ENCODE measurements at regions not wholly inside any gene's neighbourhood (a gene's known extent, or its start where the extent isn't known, plus 50 kb on each side); places are given as distances from the start of the nearest gene placed in this dataset.

DNA sequence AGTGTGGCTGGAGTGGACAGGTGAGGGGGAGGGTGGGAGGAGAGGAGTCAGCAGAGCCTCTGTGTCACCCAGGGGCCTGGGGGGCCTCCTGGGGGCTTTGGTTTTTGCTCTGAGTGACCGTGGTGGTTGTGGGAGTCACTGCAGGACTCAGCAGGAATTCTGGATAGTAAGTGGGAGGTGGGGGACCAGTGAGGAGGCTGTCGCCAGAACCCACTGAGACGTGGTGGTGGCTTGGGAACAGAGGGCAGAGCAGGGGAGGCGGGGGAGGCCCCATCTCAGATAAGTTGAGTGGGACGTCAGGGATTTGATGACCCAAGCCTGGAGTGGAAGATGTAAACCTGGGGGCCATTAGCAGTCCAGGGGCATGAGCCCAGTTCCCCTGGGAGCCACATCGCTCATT lies 123.2 kb upstream of the WNT4 start:
- CTCF ChIA-PET, result interaction anchor here (1.0 to 1.4 kb wide), 2 partner anchors 9 to 133 kb away, joined by 3 to 9 read pairs; no protein-coding TSS in a partner anchor
- no peak for DNase-seq (ENCODE audit: extremely low spot score)
- TF ChIP-seq, protein P1, sequence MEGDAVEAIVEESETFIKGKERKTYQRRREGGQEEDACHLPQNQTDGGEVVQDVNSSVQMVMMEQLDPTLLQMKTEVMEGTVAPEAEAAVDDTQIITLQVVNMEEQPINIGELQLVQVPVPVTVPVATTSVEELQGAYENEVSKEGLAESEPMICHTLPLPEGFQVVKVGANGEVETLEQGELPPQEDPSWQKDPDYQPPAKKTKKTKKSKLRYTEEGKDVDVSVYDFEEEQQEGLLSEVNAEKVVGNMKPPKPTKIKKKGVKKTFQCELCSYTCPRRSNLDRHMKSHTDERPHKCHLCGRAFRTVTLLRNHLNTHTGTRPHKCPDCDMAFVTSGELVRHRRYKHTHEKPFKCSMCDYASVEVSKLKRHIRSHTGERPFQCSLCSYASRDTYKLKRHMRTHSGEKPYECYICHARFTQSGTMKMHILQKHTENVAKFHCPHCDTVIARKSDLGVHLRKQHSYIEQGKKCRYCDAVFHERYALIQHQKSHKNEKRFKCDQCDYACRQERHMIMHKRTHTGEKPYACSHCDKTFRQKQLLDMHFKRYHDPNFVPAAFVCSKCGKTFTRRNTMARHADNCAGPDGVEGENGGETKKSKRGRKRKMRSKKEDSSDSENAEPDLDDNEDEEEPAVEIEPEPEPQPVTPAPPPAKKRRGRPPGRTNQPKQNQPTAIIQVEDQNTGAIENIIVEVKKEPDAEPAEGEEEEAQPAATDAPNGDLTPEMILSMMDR (IDR thresholded peaks at IDR 0.05; ENCODE audit: control extremely low read depth, extremely low read depth, low read depth, missing control alignments), result no peak
- POLR2A ChIA-PET, result no interaction called here

DNA sequence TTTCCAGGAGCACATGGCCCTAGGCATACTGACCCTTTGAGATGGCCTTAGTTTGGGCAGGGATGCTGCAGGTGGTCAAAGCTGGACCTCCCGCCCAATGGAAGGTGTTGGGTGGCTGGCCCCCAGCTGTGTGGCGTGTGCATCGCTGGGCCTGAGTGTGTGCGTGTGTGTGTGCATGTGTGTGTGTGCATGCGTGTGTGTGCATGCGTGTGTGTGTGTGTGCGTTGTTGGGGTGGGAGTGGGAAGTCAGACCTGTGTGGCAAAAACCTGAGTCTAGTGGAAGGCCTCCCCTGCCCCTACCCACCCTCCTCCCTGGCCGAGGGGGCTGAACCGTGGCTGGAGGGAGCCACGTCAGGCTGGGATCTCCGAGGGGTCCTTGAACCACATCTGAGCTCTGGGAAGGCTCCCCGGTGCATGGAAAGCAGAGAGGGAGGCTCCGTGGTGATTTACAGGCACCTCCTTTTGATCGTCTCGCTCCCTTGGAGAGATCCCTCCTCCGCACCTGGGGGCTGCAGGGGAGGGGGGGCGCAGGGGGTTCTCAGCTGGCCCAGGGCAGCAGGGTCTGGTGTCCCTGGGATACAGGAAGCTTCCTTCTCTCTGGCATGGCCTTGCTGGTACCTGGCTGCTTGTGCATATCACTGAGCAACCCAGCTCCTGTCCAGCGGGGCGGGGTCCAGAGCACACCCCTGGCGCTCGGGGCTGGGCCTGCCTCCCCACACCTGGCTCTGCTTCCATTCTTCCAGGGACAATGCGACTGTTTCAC lies 124.7 kb upstream of the WNT4 start:
- TF ChIP-seq, protein P1 (IDR thresholded peaks at IDR 0.05; ENCODE audit: control extremely low read depth, extremely low read depth, low read depth, missing control alignments), result no peak
- POLR2A ChIA-PET, result no interaction called here
- CTCF ChIA-PET, result interaction anchor here (1.0 to 1.4 kb wide), 2 partner anchors 8 to 135 kb away, joined by 3 to 9 read pairs; no protein-coding TSS in a partner anchor
- no peak for DNase-seq (ENCODE audit: extremely low spot score)

DNA sequence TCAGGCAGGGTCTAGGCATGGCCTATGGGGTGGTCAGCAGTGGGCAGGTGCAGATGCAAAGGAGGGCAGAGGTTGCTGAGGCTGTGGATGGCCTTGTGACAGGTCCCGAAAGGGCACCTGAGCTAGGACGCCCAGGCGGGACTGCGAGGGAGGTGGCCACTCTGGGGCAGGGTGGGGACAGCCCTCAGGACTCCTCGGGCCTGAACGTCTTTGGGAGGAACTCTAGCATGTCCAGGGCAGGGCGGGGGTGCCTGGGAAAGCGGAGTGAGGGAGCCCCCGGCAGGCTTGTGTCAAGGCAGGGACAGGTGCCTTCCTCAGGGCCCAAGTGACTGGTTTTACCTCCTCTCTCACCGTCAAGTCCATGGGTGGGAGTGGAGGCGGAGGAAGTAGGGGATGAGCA lies 125.4 kb upstream of the WNT4 start:
- ChIA-PET CTCF (no interaction called here), POLR2A (no interaction called here)
- TF ChIP-seq, protein P1 (IDR thresholded peaks at IDR 0.05; ENCODE audit: control extremely low read depth, extremely low read depth, low read depth, missing control alignments), result no peak
- DNase-seq (ENCODE audit: extremely low spot score), result no peak

DNA sequence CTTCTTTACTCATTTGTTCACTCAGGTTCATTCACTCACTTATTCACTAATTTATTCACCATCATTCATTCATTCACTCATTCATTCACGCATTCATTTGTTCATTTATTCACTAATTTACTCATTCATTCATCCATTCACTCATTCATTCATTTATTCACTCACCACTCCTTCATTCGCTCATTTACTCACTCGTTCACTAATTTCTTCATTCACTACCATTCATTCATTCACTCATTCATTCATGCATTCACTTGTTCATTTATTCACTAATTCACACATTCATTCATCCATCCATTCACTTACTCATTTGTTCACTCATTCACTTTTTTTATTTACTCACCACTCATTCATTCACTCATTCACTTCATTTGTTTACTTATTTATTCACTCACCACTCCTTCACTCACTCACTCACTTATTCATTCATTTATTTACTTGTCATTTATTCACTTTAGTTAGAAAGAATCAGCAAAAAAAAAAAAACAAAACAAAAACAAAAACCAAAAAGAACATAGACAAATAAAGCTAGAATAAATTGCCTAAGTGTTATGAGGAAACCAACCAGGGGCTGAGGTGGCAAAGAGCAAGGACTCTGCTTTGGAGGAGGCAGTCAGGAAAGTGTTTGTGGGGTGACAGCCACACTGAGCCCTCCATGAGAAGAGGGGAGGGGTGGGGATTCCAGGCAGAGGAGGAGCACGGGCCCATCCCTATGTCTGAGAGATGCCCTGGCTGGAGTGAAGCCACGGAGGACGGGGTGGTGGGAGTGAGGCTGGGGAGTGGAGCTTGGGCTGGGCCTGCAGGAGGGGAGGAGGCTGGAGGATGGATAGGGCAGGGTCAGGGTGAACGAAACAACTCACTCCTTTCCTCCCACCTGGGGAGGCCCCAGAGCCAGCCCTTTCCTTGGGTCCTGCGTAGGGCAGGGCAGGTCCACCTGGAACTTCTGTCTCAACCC lies 129.2 kb upstream of the WNT4 start:
- CTCF ChIA-PET, result no interaction called here
- TF ChIP-seq, protein P1 (IDR thresholded peaks at IDR 0.05; ENCODE audit: control extremely low read depth, extremely low read depth, low read depth, missing control alignments), result no peak
- POLR2A ChIA-PET, result no interaction called here
- no peak for DNase-seq (ENCODE audit: extremely low spot score)

DNA sequence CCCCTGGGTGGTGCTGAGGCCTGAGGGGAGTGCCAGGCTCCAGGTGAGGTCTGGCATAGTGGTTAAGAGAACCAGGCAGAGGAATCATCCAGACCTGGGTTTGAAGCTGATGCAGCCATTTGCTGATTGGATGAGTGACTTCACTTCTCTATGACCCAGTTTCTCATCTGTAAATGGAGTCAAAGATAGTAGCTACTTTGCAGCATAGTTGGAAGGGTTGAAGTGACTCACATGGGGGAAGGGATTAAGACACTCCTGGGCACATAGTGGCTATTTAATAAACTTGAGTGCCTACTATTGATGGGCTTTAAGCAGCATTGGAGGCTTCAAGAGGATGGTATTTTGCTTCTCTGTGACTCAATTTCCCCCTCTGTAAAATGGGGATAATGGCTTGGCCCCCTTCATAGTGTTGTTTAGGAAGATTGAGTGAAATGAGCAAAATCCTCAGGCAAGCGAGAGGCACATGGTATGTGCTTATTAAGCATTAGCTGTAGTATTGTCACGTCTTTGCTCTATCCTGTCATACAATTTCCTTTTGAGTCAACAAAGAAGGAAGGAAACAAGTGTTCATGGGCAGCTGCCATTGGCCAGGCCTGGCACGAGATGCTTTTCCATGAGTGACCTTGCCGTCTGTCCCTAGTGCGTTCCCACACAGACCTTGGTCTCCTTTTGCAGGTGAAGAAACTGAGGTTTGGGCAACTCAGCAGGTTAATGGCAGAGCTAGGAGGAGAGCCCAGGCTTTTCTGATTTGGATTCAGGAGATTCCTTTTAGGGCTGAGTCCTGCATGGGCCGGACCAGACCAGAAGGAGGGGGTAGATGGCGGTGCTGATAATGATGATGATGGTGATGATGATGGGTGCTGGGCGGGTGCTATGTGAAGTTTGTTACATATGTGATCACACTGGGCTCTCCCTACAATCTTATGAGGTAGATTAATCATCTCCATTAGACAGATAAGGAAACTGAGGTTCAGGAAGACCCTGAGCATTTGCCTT lies 131.1 kb upstream of the WNT4 start:
- CTCF ChIA-PET, result interaction anchor here (1.4 to 6.5 kb wide), 9 partner anchors 10 to 168 kb away, joined by 3 to 49 read pairs (median 6); no protein-coding TSS in a partner anchor

More for the DNA sequence above, 131.1 kb upstream of the WNT4 start:
- POLR2A ChIA-PET, result no interaction called here
- TF ChIP-seq, protein P1 (IDR thresholded peaks at IDR 0.05; ENCODE audit: control extremely low read depth, extremely low read depth, low read depth, missing control alignments), result no peak
- DNase-seq (ENCODE audit: extremely low spot score), result no peak

All from GM10248 (cell line).